Activated B cell treated with CpG ODN at 0.5 μM for 24 hours (primary cell): ENCODE measurements at regions not wholly inside any gene's neighbourhood (a gene's known extent, or its start where the extent isn't known, plus 50 kb on each side); places are given as distances from the start of the nearest gene placed in this dataset.

Experiments
- ATAC-seq: fragments of 200-7000 bp; cut with Tn5 transposase; one replicate; pipeline ENCODE4 v1.10.0; 2021; ENCODE audit warnings: low read depth, mild to moderate bottlenecking, moderate library complexity
- CTCF ChIA-PET: fragments of 350-600 bp; sonication (Branson Sonifier 250); formaldehyde crosslinking; loops from one replicate; lab custom pipeline; 2021; ENCODE audit warnings: antibody characterized with exemption; lab: Charles Lee
- POLR2A ChIA-PET: fragments of 350-600 bp; sonication (Branson Sonifier 250); formaldehyde crosslinking; loops from one replicate; lab custom pipeline; 2021; ENCODE audit warnings: antibody characterized with exemption; lab: Charles Lee
- DNase-seq: peaks from one replicate; pipeline ENCODE4 v3.0.0; 2022
- H3K27ac Mint-ChIP-seq: one replicate; pipeline ENCODE4 v1.8.0; 2020; ENCODE audit warnings: mixed read lengths
- H3K27me3 Mint-ChIP-seq: one replicate; pipeline ENCODE4 v1.8.0; 2021; ENCODE audit warnings: mixed read lengths
- H3K36me3 Mint-ChIP-seq: one replicate; pipeline ENCODE4 v1.8.0; 2021; ENCODE audit warnings: low read depth, mixed read lengths
- H3K4me1 Mint-ChIP-seq: one replicate; pipeline ENCODE4 v1.8.0; 2021; ENCODE audit warnings: mixed read lengths
- H3K4me3 Mint-ChIP-seq: one replicate; pipeline ENCODE4 v1.8.0; 2020; ENCODE audit warnings: mild to moderate bottlenecking, mixed read lengths
- H3K9me3 Mint-ChIP-seq: one replicate; pipeline ENCODE4 v1.8.0; 2020; ENCODE audit warnings: mixed read lengths
- CTCF ChIP-seq: fragments of 200-600 bp; IDR thresholded peaks from one replicate; pipeline ENCODE4 v1.8.0; 2022; ENCODE audit warnings: antibody characterized with exemption, mild to moderate bottlenecking
- intact Hi-C: fragments of 100-400 bp; cut with micrococcal nuclease; formaldehyde crosslinking; loops from one replicate; pipeline ENCODE4 v1.15.1; 2024

- Mint-ChIP-seq H3K36me3 (no peaks in the 10 kb centered on the region), H3K4me1 (no peaks in the 10 kb centered on the region), H3K9me3 (no peaks in the 10 kb centered on the region), H3K27me3 (peaks cover 10% of the 10 kb centered on the region), H3K4me3 (no peak overlapping the region), H3K27ac (no peak overlapping the region)
- intact Hi-C loops: no loop called here
- CTCF ChIA-PET: no interaction called here
- POLR2A ChIA-PET: no interaction called here
- ATAC-seq: no peak
- DNase-seq: no peak
- no peak for TF ChIP-seq CTCF
Observed at GRCh38 chr3:24616110-24616829, 121.6 kb upstream of the THRB start.

- no peak overlapping the region for H3K4me3 Mint-ChIP-seq
- ATAC-seq: no peak
- no peaks in the 10 kb centered on the region for H3K9me3 Mint-ChIP-seq
- intact Hi-C loops: no loop called here
- H3K27ac Mint-ChIP-seq: no peak overlapping the region
- TF ChIP-seq CTCF: no peak
- H3K4me1 Mint-ChIP-seq: no peaks in the 10 kb centered on the region
- ChIA-PET CTCF (no interaction called here), POLR2A (no interaction called here)
- no peaks in the 10 kb centered on the region for H3K36me3 Mint-ChIP-seq
- no peak for DNase-seq
- peaks cover 7% of the 10 kb centered on the region for H3K27me3 Mint-ChIP-seq
Observed at GRCh38 chr3:24622138-24622537, 127.5 kb upstream of the THRB start.

GRCh38 chr3:24622696-24623225 lies 128.1 kb upstream of the THRB start:
- ATAC-seq: no peak
- H3K4me1 Mint-ChIP-seq: no peaks in the 10 kb centered on the region
- no peak overlapping the region for H3K4me3 Mint-ChIP-seq
- H3K9me3 Mint-ChIP-seq: no peaks in the 10 kb centered on the region
- DNase-seq: no peak
- TF ChIP-seq CTCF: no peak
- no peak overlapping the region for H3K27ac Mint-ChIP-seq
- H3K27me3 Mint-ChIP-seq: peaks cover 7% of the 10 kb centered on the region
- intact Hi-C loops: no loop called here
- POLR2A ChIA-PET: no interaction called here
- no peaks in the 10 kb centered on the region for H3K36me3 Mint-ChIP-seq
- CTCF ChIA-PET: no interaction called here

GRCh38 chr3:24623657-24624056 lies 129.0 kb upstream of the THRB start:
- no peak overlapping the region for H3K27ac Mint-ChIP-seq
- H3K36me3 Mint-ChIP-seq: no peaks in the 10 kb centered on the region
- no peaks in the 10 kb centered on the region for H3K4me1 Mint-ChIP-seq
- DNase-seq (no peak), ATAC-seq (no peak)
- peaks cover 7% of the 10 kb centered on the region for H3K27me3 Mint-ChIP-seq
- CTCF ChIA-PET: no interaction called here
- intact Hi-C loops: no loop called here
- H3K4me3 Mint-ChIP-seq: no peak overlapping the region
- POLR2A ChIA-PET: no interaction called here
- TF ChIP-seq CTCF: no peak
- no peaks in the 10 kb centered on the region for H3K9me3 Mint-ChIP-seq

GRCh38 chr3:24624938-24625681 lies 130.5 kb upstream of the THRB start:
- Mint-ChIP-seq H3K27ac (no peak overlapping the region), H3K4me1 (no peaks in the 10 kb centered on the region), H3K36me3 (no peaks in the 10 kb centered on the region), H3K9me3 (no peaks in the 10 kb centered on the region), H3K27me3 (peaks cover 7% of the 10 kb centered on the region), H3K4me3 (no peak overlapping the region)
- intact Hi-C loops: no loop called here
- ChIA-PET CTCF (no interaction called here), POLR2A (no interaction called here)
- ATAC-seq: no peak
- TF ChIP-seq CTCF: no peak
- DNase-seq: no peak
